IMR-90 (cell line): ENCODE measurements at regions not wholly inside any gene's neighbourhood (a gene's known extent, or its start where the extent isn't known, plus 50 kb on each side); places are given as distances from the start of the nearest gene placed in this dataset.

ENCODE experiments used
- ATAC-seq: fragments of 200-7000 bp; cut with Tn5 transposase; 2 replicates; pipeline ENCODE4 v1.9.1; 2020; ENCODE audit warnings: low read depth, mild to moderate bottlenecking, moderate library complexity
- BruUV-seq: library from RNA; stranded (reverse); fragments of 400-500 nt; replicated peaks from 2 replicates; lab custom pipeline; 2021; lab: Mats Ljungman, UMichigan
- CTCF ChIA-PET: fragments of 300-600 bp; formaldehyde crosslinking; extraction: SDS; loops from one replicate; lab custom pipeline; 2021; ENCODE audit warnings: antibody characterized with exemption; lab: Yijun Ruan, JAX
- POLR2A ChIA-PET: fragments of 300-600 bp; sonication (Branson Sonifier 250); formaldehyde crosslinking; loops from one replicate; lab custom pipeline; 2022; ENCODE audit warnings: antibody characterized with exemption; ENCODE audit not compliant: unreplicated experiment; lab: Charles Lee
- DNase-seq: peaks from one replicate; pipeline ENCODE4 v3.0.0; 2013
- H2AFZ ChIP-seq: replicated peaks from 2 replicates; pipeline ENCODE3; 2013; ENCODE audit warnings: low read length, mild to moderate bottlenecking; ENCODE audit not compliant: poor library complexity
- H2AK5ac ChIP-seq: 2 replicates; pipeline ENCODE4 v1.6.1; 2013; ENCODE audit warnings: low read depth, low read length, inconsistent platforms
- H2AK9ac ChIP-seq: replicated peaks from 2 replicates; pipeline ENCODE3; 2013; ENCODE audit warnings: mild to moderate bottlenecking, low read depth, low read length, moderate library complexity; ENCODE audit not compliant: poor library complexity
- H2BK120ac ChIP-seq: 2 replicates; pipeline ENCODE4 v1.6.1; 2013; ENCODE audit warnings: low read depth, low read length, inconsistent platforms
- H2BK15ac ChIP-seq: 3 replicates; pipeline ENCODE4 v1.6.1; 2013; ENCODE audit warnings: low read depth, low read length, inconsistent platforms
- H2BK20ac ChIP-seq: 2 replicates; pipeline ENCODE4 v1.6.1; 2013; ENCODE audit warnings: low read depth, mild to moderate bottlenecking, inconsistent platforms, low read length, moderate library complexity
- H2BK5ac ChIP-seq: 2 replicates; pipeline ENCODE4 v1.6.1; 2013; ENCODE audit warnings: mild to moderate bottlenecking, low read depth, low read length, inconsistent platforms; ENCODE audit not compliant: poor library complexity, severe bottlenecking
- H3K14ac ChIP-seq: replicated peaks from 2 replicates; pipeline ENCODE4 v1.6.1; 2013; ENCODE audit warnings: low read depth, low read length, inconsistent platforms
- H3K18ac ChIP-seq: 2 replicates; pipeline ENCODE4 v1.6.1; 2013; ENCODE audit warnings: low read depth, low read length, control low read depth
- H3K23ac ChIP-seq: 2 replicates; pipeline ENCODE4 v1.6.1; 2013; ENCODE audit warnings: low read depth, low read length, inconsistent platforms
- H3K27ac ChIP-seq: 2 replicates; pipeline ENCODE4 v1.5.1; 2013; ENCODE audit warnings: mild to moderate bottlenecking, control low read depth, low read length; ENCODE audit not compliant: insufficient read depth
- H3K27me3 ChIP-seq: 2 replicates; pipeline ENCODE4 v1.6.1; 2013; ENCODE audit warnings: low read length; ENCODE audit not compliant: control insufficient read depth, insufficient read depth
- H3K36me3 ChIP-seq: 2 replicates; pipeline ENCODE4 v1.6.1; 2013; ENCODE audit warnings: low read length, mixed read lengths; ENCODE audit not compliant: control insufficient read depth, insufficient read depth
- H3K4ac ChIP-seq: 2 replicates; pipeline ENCODE4 v1.6.1; 2013; ENCODE audit warnings: low read depth, low read length, inconsistent platforms
- H3K4me1 ChIP-seq: 2 replicates; pipeline ENCODE4 v1.6.1; 2013; ENCODE audit warnings: low read length, mixed read lengths; ENCODE audit not compliant: control insufficient read depth, insufficient read depth
- H3K4me2 ChIP-seq: 2 replicates; pipeline ENCODE4 v1.6.1; 2013; ENCODE audit warnings: low read depth, mild to moderate bottlenecking, control low read depth, low read length, moderate library complexity
- H3K4me3 ChIP-seq: 2 replicates; pipeline ENCODE4 v1.5.1; 2013; ENCODE audit warnings: low read depth, mild to moderate bottlenecking, control low read depth, low read length, moderate library complexity; ENCODE audit not compliant: insufficient read depth
- H3K56ac ChIP-seq: 2 replicates; pipeline ENCODE4 v1.6.1; 2013; ENCODE audit warnings: low read length, inconsistent platforms; ENCODE audit not compliant: insufficient read depth; ENCODE audit errors: extremely low read depth
- H3K79me1 ChIP-seq, 2 experiments: 2 replicates each; pipeline ENCODE4 v1.6.1; 2013; ENCODE audit warnings: low read length in 2 of 2, inconsistent platforms in 1 of 2, low read depth in 1 of 2
- H3K9ac ChIP-seq: 2 replicates; pipeline ENCODE4 v1.6.1; 2013; ENCODE audit warnings: low read depth, low read length, control low read depth
- H3K9me1 ChIP-seq: 2 replicates; pipeline ENCODE4 v1.6.1; 2013; ENCODE audit warnings: low read length, inconsistent platforms; ENCODE audit not compliant: insufficient read depth
- H3K9me3 ChIP-seq: 2 replicates; pipeline ENCODE4 v1.6.1; 2013; ENCODE audit warnings: low read length; ENCODE audit not compliant: control insufficient read depth, insufficient read depth
- H4K20me1 ChIP-seq: 2 replicates; pipeline ENCODE4 v1.6.1; 2013; ENCODE audit warnings: low read length, inconsistent platforms; ENCODE audit not compliant: insufficient read depth
- H4K5ac ChIP-seq: 2 replicates; pipeline ENCODE4 v1.6.1; 2013; ENCODE audit warnings: mild to moderate bottlenecking, low read depth, low read length, control low read depth
- H4K8ac ChIP-seq, 2 experiments: 2 replicates each; pipeline ENCODE4 v1.6.1; 2013; ENCODE audit warnings: low read depth in 2 of 2, low read length in 2 of 2, control low read depth in 1 of 2, inconsistent platforms in 1 of 2
- H4K91ac ChIP-seq: 2 replicates; pipeline ENCODE4 v1.6.1; 2013; ENCODE audit warnings: low read depth, low read length, inconsistent platforms; ENCODE audit not compliant: insufficient read depth
- BHLHE40 ChIP-seq: fragments of 150-350 bp; IDR thresholded peaks from 2 replicates; pipeline ENCODE4 v1.6.1; 2016; ENCODE audit warnings: mild to moderate bottlenecking, low read depth, low read length
- CHD1 ChIP-seq: IDR thresholded peaks from 2 replicates; pipeline ENCODE4 v1.6.1; 2012; ENCODE audit warnings: low read depth, low read length, improper control_type of control experiment
- MAFK ChIP-seq: IDR thresholded peaks from 2 replicates; pipeline ENCODE4 v1.6.1; 2012; ENCODE audit warnings: low read depth, low read length, improper control_type of control experiment
- MXI1 ChIP-seq: IDR thresholded peaks from 2 replicates; pipeline ENCODE4 v1.6.1; 2012; ENCODE audit warnings: low read depth, mild to moderate bottlenecking, low read length, moderate library complexity, borderline replicate concordance
- NFE2L2 ChIP-seq: fragments of 150-350 bp; IDR thresholded peaks from 2 replicates; pipeline ENCODE4 v1.6.1; 2016; ENCODE audit warnings: low read depth, mild to moderate bottlenecking, low read length
- POLR2A ChIP-seq: IDR thresholded peaks from 2 replicates; pipeline ENCODE4 v1.6.1; 2012; ENCODE audit warnings: mild to moderate bottlenecking, low read depth, low read length
- RAD21 ChIP-seq: IDR thresholded peaks from 2 replicates; pipeline ENCODE4 v1.6.1; 2012; ENCODE audit warnings: low read length, improper control_type of control experiment
- RCOR1 ChIP-seq: IDR thresholded peaks from 2 replicates; pipeline ENCODE4 v1.6.1; 2012; ENCODE audit warnings: mild to moderate bottlenecking, low read length, improper control_type of control experiment; ENCODE audit not compliant: insufficient replicate concordance
- RFX5 ChIP-seq: IDR thresholded peaks from 2 replicates; pipeline ENCODE4 v1.8.0; 2012; ENCODE audit warnings: low read depth, mild to moderate bottlenecking, low read length, moderate library complexity
- USF2 ChIP-seq: fragments of 150-350 bp; IDR thresholded peaks from 2 replicates; pipeline ENCODE4 v1.6.1; 2017; ENCODE audit warnings: mild to moderate bottlenecking, antibody characterized with exemption, low read length, low read depth
- WGBS, 2 experiments: methylation state at CpG; one replicate each; pipeline versions ENCODE4 v1.1.5 to v1.1.7; 2013; ENCODE audit warnings: missing lambda C conversion rate in 2 of 2; ENCODE audit not compliant: insufficient read length in 1 of 2; ENCODE audit errors: extremely low coverage in 2 of 2; 5-methylcytosine and 5-hydroxymethylcytosine counted together
- dilution Hi-C: fragments of 300-500 bp; cut with HindIII; formaldehyde crosslinking; loops from one replicate; pipeline ENCODE4 v1.14.3; 2018; ENCODE audit warnings: low sequenced_read_pairs; ENCODE audit not compliant: unreplicated experiment
- in situ Hi-C: fragments of 300-500 bp; cut with MboI; formaldehyde crosslinking; loops from 3 replicates; pipeline ENCODE4 v1.14.3; 2019; ENCODE audit warnings: low sequenced_read_pairs, inconsistent platforms, mixed read lengths
- intact Hi-C: fragments of 100-400 bp; cut with micrococcal nuclease; formaldehyde crosslinking; loops from 2 replicates; pipeline ENCODE4 v1.10.0; 2022

- H3K27ac ChIP-seq = no peak overlapping the region
- no peak overlapping the region for H2AK9ac ChIP-seq
- H2BK15ac ChIP-seq = no peak overlapping the region
- no peak overlapping the region for H3K18ac ChIP-seq
- no peaks in the 10 kb centered on the region for H3K9me1 ChIP-seq
- H3K79me1 ChIP-seq = no peaks in the 10 kb centered on the region
- no peak overlapping the region for H4K8ac ChIP-seq
- in situ Hi-C loops (no loop called here), dilution Hi-C loops (no loop called here), intact Hi-C loops (no loop called here)
- H2BK20ac ChIP-seq = no peak overlapping the region
- no peak overlapping the region for H3K4ac ChIP-seq
- no peaks in the 10 kb centered on the region for H3K36me3 ChIP-seq
- ChIA-PET CTCF (no interaction called here), POLR2A (no interaction called here)
- H4K20me1 ChIP-seq = no peaks in the 10 kb centered on the region
- no peak for DNase-seq
- no peak overlapping the region for H4K91ac ChIP-seq
- H3K9me3 ChIP-seq = no peaks in the 10 kb centered on the region
- H3K4me3 ChIP-seq = no peak overlapping the region
- H3K4me1 ChIP-seq = no peaks in the 10 kb centered on the region
- no peak for ATAC-seq
- H3K9ac ChIP-seq = no peak overlapping the region
- no peak overlapping the region for H3K56ac ChIP-seq
- no TSS peak for BruUV-seq
- no CpG with 5 or more reads among the region's 2 CpGs for WGBS, 2 experiments
- no peak overlapping the region for H2AFZ ChIP-seq
- H3K14ac ChIP-seq = no peak overlapping the region
- H3K27me3 ChIP-seq = no peaks in the 10 kb centered on the region
- TF ChIP-seq BHLHE40 (no peak), POLR2A (no peak), RAD21 (no peak), NFE2L2 (no peak), USF2 (no peak), RFX5 (no peak), MAFK (no peak), CHD1 (no peak), MXI1 (no peak), RCOR1 (no peak)
- no peak overlapping the region for H2AK5ac ChIP-seq
- no peak overlapping the region for H2BK120ac ChIP-seq
- no peak overlapping the region for H3K23ac ChIP-seq
- no peak overlapping the region for H2BK5ac ChIP-seq
- H4K5ac ChIP-seq = no peak overlapping the region
- no peak overlapping the region for H3K4me2 ChIP-seq
Measured at GRCh38 chr6:88383183-88383582, 217.0 kb upstream of the CNR1 start.
